Endothelial cell (in vitro differentiated cells): ENCODE measurements at regions not wholly inside any gene's neighbourhood (a gene's known extent, or its start where the extent isn't known, plus 50 kb on each side); places are given as distances from the start of the nearest gene placed in this dataset.

Experiments
- DNase-seq: peaks from one replicate; pipeline ENCODE4 v3.0.0; 2021; ENCODE audit warnings: low spot score
- H3K27ac Mint-ChIP-seq: one replicate; pipeline ENCODE4 v1.8.0; 2021; ENCODE audit warnings: mixed read lengths, inconsistent platforms; ENCODE audit not compliant: unreplicated experiment
- H3K27me3 Mint-ChIP-seq: one replicate; pipeline ENCODE4 v1.8.0; 2021; ENCODE audit warnings: mild to moderate bottlenecking, moderate library complexity, mixed read lengths, inconsistent platforms; ENCODE audit not compliant: unreplicated experiment
- H3K36me3 Mint-ChIP-seq: one replicate; pipeline ENCODE4 v1.8.0; 2021; ENCODE audit warnings: mild to moderate bottlenecking, low read depth, mixed read lengths, inconsistent platforms; ENCODE audit not compliant: unreplicated experiment
- H3K4me1 Mint-ChIP-seq: one replicate; pipeline ENCODE4 v1.8.0; 2021; ENCODE audit warnings: mild to moderate bottlenecking, mixed read lengths, inconsistent platforms; ENCODE audit not compliant: unreplicated experiment
- H3K4me3 Mint-ChIP-seq: one replicate; pipeline ENCODE4 v1.8.0; 2021; ENCODE audit warnings: mild to moderate bottlenecking, mixed read lengths, inconsistent platforms; ENCODE audit not compliant: unreplicated experiment
- H3K9me3 Mint-ChIP-seq: one replicate; pipeline ENCODE4 v1.8.0; 2021; ENCODE audit warnings: mixed read lengths, inconsistent platforms; ENCODE audit not compliant: unreplicated experiment
- CTCF ChIP-seq: fragments of 200-600 bp; sonication (generic); IDR thresholded peaks from one replicate; pipeline ENCODE4 v1.5.0; 2021; ENCODE audit warnings: antibody characterized with exemption; ENCODE audit not compliant: unreplicated experiment

GRCh38 chr7:113784956-113785355 lies 133.9 kb downstream of the PPP1R3A start:
- no peak for TF ChIP-seq CTCF
- Mint-ChIP-seq H3K27me3 (peaks cover 2% of the 10 kb centered on the region), H3K36me3 (no peaks in the 10 kb centered on the region), H3K4me3 (no peak overlapping the region), H3K4me1 (peaks cover 5% of the 10 kb centered on the region), H3K27ac (no peak overlapping the region), H3K9me3 (no peaks in the 10 kb centered on the region)
- DNase-seq: no peak

DNA sequence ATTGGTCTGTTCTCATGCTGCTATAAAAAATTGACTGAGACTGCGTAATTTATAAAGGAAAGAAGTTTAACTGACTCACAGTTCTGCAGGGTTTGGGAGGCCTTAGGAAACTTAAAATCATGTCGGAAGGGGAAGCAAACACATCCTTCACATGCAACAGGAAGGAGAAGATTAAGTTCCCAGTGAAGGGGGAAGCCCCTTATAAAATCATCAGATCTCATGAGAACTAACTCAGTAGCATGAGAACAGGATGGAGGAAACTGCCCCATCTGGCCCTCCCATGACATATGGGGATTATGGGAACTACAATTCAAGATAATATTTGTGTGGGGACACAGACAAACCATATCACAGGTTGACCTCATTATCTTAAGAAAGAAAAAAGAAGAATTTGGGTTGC lies 134.5 kb downstream of the PPP1R3A start:
- H3K36me3 Mint-ChIP-seq: no peaks in the 10 kb centered on the region
- no peak for TF ChIP-seq CTCF
- no peak for DNase-seq
- peaks cover 2% of the 10 kb centered on the region for H3K27me3 Mint-ChIP-seq
- peaks cover 5% of the 10 kb centered on the region for H3K4me1 Mint-ChIP-seq
- H3K27ac Mint-ChIP-seq: no peak overlapping the region
- H3K9me3 Mint-ChIP-seq: no peaks in the 10 kb centered on the region
- no peak overlapping the region for H3K4me3 Mint-ChIP-seq

DNA sequence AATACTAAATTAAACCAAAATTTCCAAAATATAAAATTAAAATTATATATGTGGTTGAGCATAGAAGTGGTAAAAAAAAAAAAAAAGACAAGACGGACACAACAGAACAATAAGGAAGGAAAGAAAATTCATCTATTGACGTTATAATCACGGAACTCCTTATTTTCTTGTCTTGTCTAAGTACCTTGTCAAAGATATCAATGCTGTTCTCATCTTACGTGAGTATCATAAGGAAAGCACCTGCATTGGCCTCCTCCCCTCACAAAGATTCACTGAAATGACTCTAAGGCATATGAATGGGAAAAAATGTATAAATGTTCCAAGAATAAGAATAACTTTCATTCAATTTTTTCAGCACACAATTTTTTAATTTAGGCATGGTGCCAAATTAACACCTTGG lies 135.4 kb downstream of the PPP1R3A start:
- Mint-ChIP-seq H3K4me3 (no peak overlapping the region), H3K9me3 (no peaks in the 10 kb centered on the region), H3K27me3 (no peaks in the 10 kb centered on the region), H3K36me3 (no peaks in the 10 kb centered on the region), H3K27ac (no peak overlapping the region), H3K4me1 (peaks cover 5% of the 10 kb centered on the region)
- no peak for DNase-seq
- no peak for TF ChIP-seq CTCF

GRCh38 chr7:113775804-113776203 lies 143.0 kb downstream of the PPP1R3A start:
- DNase-seq: no peak
- Mint-ChIP-seq H3K27me3 (no peaks in the 10 kb centered on the region), H3K9me3 (no peaks in the 10 kb centered on the region), H3K27ac (no peak overlapping the region), H3K36me3 (no peaks in the 10 kb centered on the region), H3K4me3 (no peak overlapping the region), H3K4me1 (peaks cover 3% of the 10 kb centered on the region)
- no peak for TF ChIP-seq CTCF

DNA sequence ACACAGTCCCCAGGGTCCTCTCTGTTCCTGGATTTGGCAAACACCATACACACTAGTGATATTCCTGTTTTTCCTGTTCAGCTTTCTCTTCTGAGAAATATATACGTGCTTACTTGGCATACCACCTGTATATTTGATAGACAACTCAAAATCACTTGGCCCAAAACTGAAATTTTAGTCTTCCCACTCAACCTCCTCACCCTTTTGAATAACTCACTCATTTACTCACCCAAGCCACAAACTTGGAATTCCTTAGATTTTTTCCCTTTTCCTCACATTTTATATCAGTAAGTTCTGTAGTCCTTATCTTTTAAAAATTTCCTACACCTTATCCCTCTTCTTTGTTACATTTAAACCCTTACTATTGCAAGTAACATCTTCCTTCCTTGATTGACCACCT lies 143.4 kb downstream of the PPP1R3A start:
- H3K27me3 Mint-ChIP-seq: peaks cover 3% of the 10 kb centered on the region
- no peak for DNase-seq
- no peak overlapping the region for H3K4me3 Mint-ChIP-seq
- no peaks in the 10 kb centered on the region for H3K9me3 Mint-ChIP-seq
- no peaks in the 10 kb centered on the region for H3K36me3 Mint-ChIP-seq
- TF ChIP-seq CTCF: no peak
- H3K27ac Mint-ChIP-seq: no peak overlapping the region
- peaks cover 3% of the 10 kb centered on the region for H3K4me1 Mint-ChIP-seq
